HG03135 (cell line): ENCODE measurements at regions not wholly inside any gene's neighbourhood (a gene's known extent, or its start where the extent isn't known, plus 50 kb on each side); places are given as distances from the start of the nearest gene placed in this dataset.

ENCODE experiments used
- ATAC-seq: cut with Tn5 transposase; IDR thresholded peaks from one replicate; pipeline ENCODE4 v1.9.1; 2021; ENCODE audit warnings: mild to moderate bottlenecking, moderate library complexity; ENCODE audit not compliant: unreplicated experiment

DNA sequence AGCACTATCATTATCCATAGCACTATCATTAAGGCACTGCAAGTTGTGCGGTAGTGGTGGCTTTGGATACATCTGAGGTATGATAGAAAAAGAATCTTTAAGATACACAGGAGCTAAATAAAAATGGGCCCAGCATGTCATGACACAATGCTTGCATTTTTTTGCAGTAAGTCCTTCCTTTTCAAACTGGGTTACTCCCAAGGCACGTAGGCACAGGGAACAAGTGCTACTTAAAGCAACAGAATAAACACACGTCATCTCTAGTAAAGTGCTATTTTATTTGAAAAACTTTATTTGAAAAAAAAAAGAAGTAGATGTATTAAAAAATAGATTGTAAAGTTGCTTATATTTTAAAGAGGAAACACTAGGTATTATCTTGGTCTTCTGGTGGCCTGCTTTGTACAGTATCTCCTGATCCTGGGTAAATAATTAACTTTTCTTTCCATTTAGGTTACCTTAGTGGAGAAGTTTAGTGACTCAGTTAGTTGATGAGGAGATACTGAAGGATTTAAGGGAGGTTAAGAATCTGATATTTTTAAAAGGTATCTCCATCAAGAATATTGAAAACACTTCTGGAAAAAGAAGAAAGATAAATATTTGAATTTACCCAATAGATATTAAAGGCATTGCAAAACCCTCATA is 129.6 kb downstream of the EDN1 start:
- no peak for ATAC-seq

- ATAC-seq = no peak
These were observed 130.5 kb downstream of the EDN1 start for GRCh38 chr6:12420626-12421025.

DNA sequence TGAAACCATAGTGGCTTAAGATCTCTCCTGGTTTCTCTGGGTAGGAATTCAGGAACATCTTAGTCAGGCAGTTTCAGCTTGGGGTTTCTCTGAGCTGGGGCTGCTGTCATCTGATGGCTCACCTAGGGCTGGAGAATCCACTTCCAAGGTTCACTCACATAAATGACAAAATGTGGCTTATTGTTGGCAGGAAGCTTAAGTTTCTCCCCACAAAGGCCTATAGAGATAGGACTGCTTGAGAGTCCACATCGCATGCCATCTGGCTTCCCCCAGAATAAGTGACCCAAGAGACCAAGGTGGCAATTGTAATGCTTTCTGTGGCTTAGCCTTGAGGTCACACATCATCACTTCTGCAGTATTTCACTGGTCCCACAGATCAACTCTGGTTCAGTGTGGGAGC is 131.4 kb downstream of the EDN1 start:
- no peak for ATAC-seq

GRCh38 chr6:12422848-12423247 is 132.7 kb downstream of the EDN1 start:
- ATAC-seq = no peak

DNA sequence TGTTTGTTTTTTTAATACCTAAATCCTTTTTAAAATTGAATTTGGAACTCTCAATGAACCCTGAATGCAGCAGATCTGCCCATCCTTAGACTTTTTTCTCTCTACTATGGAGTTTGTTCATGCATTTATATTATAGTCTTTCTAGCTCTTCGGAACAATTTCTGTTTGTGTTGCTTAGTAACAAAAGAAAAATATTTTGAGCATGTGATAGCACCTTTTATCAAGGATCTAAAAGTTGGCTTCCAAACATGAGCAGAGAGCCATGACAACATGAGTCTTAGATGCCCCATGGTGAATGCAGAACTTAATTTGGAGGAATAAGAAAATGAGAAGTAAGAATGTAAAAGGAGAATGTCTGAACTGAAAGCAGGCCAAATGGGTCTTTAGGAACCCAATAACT is 133.7 kb downstream of the EDN1 start:
- no peak for ATAC-seq

DNA sequence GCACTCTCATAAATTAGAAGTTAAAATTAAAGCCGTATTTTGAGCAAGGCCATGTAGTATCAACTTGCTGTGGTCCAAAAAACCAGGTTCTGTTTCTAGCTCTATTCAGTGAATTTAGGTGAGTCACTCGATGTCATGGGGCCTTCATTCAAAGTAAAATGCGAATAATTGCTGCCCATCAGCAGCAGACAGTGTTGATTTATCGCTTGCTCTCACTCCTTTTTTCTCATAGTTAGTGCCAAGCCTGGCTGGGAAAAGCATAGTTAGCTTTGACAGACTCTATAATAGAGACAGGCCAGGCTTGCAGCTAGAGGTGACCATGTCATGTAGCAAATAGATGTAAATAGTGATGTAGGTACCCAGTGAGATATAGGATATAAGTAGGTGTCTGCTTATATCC is 136.0 kb downstream of the EDN1 start:
- no peak for ATAC-seq

- no peak for ATAC-seq
These were observed 140.9 kb downstream of the EDN1 start for GRCh38 chr6:12431023-12431422.

DNA sequence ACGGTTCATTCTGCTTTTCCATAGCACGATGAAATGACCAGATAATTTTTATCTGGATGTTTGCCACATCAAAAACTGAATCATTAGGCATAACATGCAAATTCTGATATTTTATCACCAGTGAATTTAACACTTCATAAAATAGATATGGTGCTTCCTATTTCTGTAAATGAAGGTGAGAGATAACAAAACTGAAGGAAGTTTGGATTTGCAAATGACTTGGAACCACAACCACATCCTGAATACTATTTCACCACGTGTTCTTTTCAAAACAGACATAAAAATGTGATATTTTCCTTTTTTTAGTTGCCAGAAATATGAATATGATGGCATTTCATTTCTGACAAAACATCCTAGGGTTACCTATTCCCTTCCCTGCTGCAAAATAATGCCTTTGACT is 146.1 kb downstream of the EDN1 start:
- no peak for ATAC-seq

DNA sequence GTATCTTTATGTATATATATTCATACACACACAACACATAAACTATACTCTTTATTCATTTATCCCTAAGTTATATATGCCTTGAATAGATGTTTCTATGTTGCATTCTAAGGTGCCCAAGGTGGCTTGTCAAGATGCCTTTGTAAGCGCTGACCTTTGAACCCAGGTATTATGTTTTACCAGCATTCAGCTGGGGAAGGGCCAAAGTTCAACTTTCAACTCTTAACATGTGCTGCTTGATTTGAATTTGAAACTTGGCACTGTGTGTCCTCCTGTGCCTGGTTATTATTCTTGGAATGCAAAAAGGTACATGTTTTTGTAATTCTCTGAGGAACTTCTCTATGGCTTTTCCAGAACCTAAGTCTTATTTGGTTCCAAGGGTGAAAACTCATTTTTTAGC is 146.5 kb downstream of the EDN1 start:
- no peak for ATAC-seq

GRCh38 chr6:12439296-12439695 is 149.1 kb downstream of the EDN1 start:
- ATAC-seq = no peak

- ATAC-seq = no peak
These were observed 150.8 kb downstream of the EDN1 start for GRCh38 chr6:12440981-12441380.

- ATAC-seq = no peak
These were observed 152.3 kb downstream of the EDN1 start for GRCh38 chr6:12442455-12442854.

- no peak for ATAC-seq
These were observed 156.2 kb downstream of the EDN1 start for GRCh38 chr6:12446394-12446793.

GRCh38 chr6:12449447-12449846 is 159.3 kb downstream of the EDN1 start:
- no peak for ATAC-seq

DNA sequence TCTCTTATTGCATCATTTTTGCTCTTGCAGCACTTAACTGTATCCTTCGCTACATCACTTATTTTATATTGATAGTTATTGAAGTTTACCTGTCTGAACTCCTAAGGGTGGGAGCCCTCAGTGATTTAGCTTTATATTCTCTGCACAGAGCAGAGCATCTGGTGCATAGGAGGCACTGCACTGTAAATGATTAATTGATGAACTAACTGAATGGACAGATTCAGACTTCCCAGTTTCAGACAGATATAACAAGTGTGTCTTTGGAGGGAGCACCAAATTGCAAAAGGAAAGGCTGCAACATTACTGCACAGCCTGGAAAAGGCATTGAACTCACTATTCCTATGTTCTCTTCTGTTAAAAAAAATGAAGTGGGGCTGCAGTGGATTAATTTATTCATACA is 160.3 kb downstream of the EDN1 start:
- ATAC-seq = no peak

GRCh38 chr6:12456343-12456742 is 166.2 kb downstream of the EDN1 start:
- no peak for ATAC-seq

- no peak for ATAC-seq
These were observed 166.9 kb downstream of the EDN1 start for GRCh38 chr6:12457094-12457493.

- ATAC-seq = no peak
These were observed 168.4 kb downstream of the EDN1 start for GRCh38 chr6:12458558-12458957.

- no peak for ATAC-seq
These were observed 169.9 kb downstream of the EDN1 start for GRCh38 chr6:12459945-12460661.

- ATAC-seq = no peak
These were observed 177.8 kb downstream of the EDN1 start for GRCh38 chr6:12467706-12468670.

DNA sequence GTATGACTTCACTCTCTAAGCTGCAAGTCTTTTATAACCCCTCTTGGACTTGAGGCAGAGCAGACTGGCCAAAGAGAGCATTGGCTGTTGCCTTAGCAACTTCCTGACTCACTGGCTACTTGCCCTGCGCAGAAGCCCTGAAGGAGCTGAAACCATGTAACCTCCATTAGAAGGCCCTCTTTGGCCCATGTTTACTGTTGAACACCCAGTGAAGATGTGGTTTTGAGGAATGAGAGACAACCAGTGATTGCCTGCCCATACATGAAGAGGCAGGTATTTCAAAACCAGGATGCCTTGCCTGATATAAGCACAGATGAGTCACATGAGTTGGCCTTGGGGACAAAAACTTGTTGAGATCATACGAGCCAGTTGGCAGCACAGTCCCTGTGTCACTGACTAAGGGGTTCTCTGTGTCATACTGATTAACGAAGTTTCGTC is 182.5 kb downstream of the EDN1 start:
- no peak for ATAC-seq

- ATAC-seq = no peak
These were observed 183.3 kb downstream of the EDN1 start for GRCh38 chr6:12473494-12473893.
